ENCODE measurements at regions not wholly inside any gene's neighbourhood (a gene's known extent, or its start where the extent isn't known, plus 50 kb on each side); places are given as distances from the start of the nearest gene placed in this dataset.

- Histone ChIP-seq H3K9ac (ENCODE audit: control insufficient read depth, insufficient read depth, low read length) (no peak overlapping the region), H3K4me1 (ENCODE audit: control insufficient read depth, insufficient read depth, low read length) (no peaks in the 10 kb centered on the region), H3K9me3 (replicated peaks; ENCODE audit: control insufficient read depth, insufficient read depth, low read length) (no peaks in the 10 kb centered on the region), H3K27me3 (replicated peaks in 1 of 2; ENCODE audit: control insufficient read depth in 2 of 2, insufficient read depth in 2 of 2, low read length in 1 of 2) (no peaks in the 10 kb centered on the region), H4K20me1 (ENCODE audit: control insufficient read depth, insufficient read depth) (no peaks in the 10 kb centered on the region), H3K4me2 (ENCODE audit: control insufficient read depth, insufficient read depth) (no peak overlapping the region), H3K4me3 (no peak overlapping the region), H3K27ac (ENCODE audit: control insufficient read depth, insufficient read depth) (no peak overlapping the region), H2AFZ (ENCODE audit: control insufficient read depth, low read depth, low read length) (no peak overlapping the region), H3K36me3 (ENCODE audit: control insufficient read depth in 2 of 2, insufficient read depth in 2 of 2, low read length in 1 of 2) (no peaks in the 10 kb centered on the region), H3K79me2 (ENCODE audit: control insufficient read depth, insufficient read depth, low read length) (no peaks in the 10 kb centered on the region)
- ChIA-PET SMC1A (ENCODE audit: uncharacterized antibody, unreplicated experiment) (interaction anchor here (0.8 to 1.3 kb wide), 3 partner anchors 9 to 15 kb away, joined by 3 to 5 read pairs (median 3); no protein-coding TSS in a partner anchor), RAD21 (ENCODE audit: unreplicated experiment) (interaction anchor here (1.2 kb wide), 1 partner anchor 15 kb away, joined by 4 read pairs; no protein-coding TSS in a partner anchor), POLR2A (no interaction called here), CTCF (interaction anchor here (0.9 kb wide), 1 partner anchor 9 kb away, joined by 3 read pairs; no protein-coding TSS in a partner anchor)
- DNase-seq (ENCODE audit: low read depth, low spot score) (no peak), FAIRE-seq (no peak), ATAC-seq (no peak)
- intact Hi-C loops (cut with micrococcal nuclease; ENCODE audit: unreplicated experiment) (no loop called here), in situ Hi-C loops (cut with MboI) (no loop called here)
- TF ChIP-seq BRCA1 (IDR thresholded peaks at IDR 0.05; ENCODE audit: low read depth, low read length), result no peak
- TF ChIP-seq POLR2AphosphoS2 (IDR thresholded peaks at IDR 0.05; ENCODE audit: low read depth, low read length), result no peak
- no peak for TF ChIP-seq CBFB (IDR thresholded peaks at IDR 0.05; ENCODE audit: low read depth)
- no peak for TF ChIP-seq EED (IDR thresholded peaks at IDR 0.05; ENCODE audit: low read depth)
- TF ChIP-seq YBX1 (IDR thresholded peaks at IDR 0.05), result no peak
- no peak for TF ChIP-seq NKRF (conservative IDR thresholded peaks at IDR 0.05)
- TF ChIP-seq JUND (IDR thresholded peaks at IDR 0.05; ENCODE audit: low read depth, low read length), result no peak
- TF ChIP-seq MYC (IDR thresholded peaks at IDR 0.05; ENCODE audit: insufficient read depth, insufficient read length, insufficient replicate concordance, low read length, severe bottlenecking), result no peak
- no peak for TF ChIP-seq RFX5 (IDR thresholded peaks at IDR 0.05; ENCODE audit: low read depth, low read length)
- TF ChIP-seq MTA3 (IDR thresholded peaks at IDR 0.05; ENCODE audit: borderline replicate concordance, low read length), result no peak
- TF ChIP-seq ATF3 (IDR thresholded peaks at IDR 0.05; ENCODE audit: borderline replicate concordance, extremely low read depth, low read depth, low read length), result no peak
- no peak for TF ChIP-seq ZNF24 (IDR thresholded peaks at IDR 0.05)
- TF ChIP-seq NFIC (IDR thresholded peaks at IDR 0.05; ENCODE audit: low read depth, low read length), result no peak
- TF ChIP-seq IKZF1 (conservative IDR thresholded peaks at IDR 0.05), result no peak
- TF ChIP-seq NFYB (IDR thresholded peaks at IDR 0.05; ENCODE audit: insufficient read depth, low read depth, low read length), result no peak
- TF ChIP-seq MEF2B (IDR thresholded peaks at IDR 0.05; ENCODE audit: partially characterized antibody, poor library complexity, severe bottlenecking), result no peak
- no TSS peak for BruUV-seq (replicated peaks)
Measured at GRCh38 chr12:125579916-125580315, 514.7 kb downstream of the AACS start.
